ENCODE measurements at regions not wholly inside any gene's neighbourhood (a gene's known extent, or its start where the extent isn't known, plus 50 kb on each side); places are given as distances from the start of the nearest gene placed in this dataset.

GRCh38 chr19:30711296-30711695, 339.1 kb downstream of the ZNF536 start:
- TF ChIP-seq TOX (CRISPR knock-in tag; IDR thresholded peaks at IDR 0.05; ENCODE audit: borderline replicate concordance) (no peak), ZNF8 (CRISPR knock-in tag; IDR thresholded peaks at IDR 0.05) (no peak), ZFP3 (CRISPR knock-in tag; IDR thresholded peaks at IDR 0.05) (no peak), POU6F1 (CRISPR knock-in tag; IDR thresholded peaks at IDR 0.05; ENCODE audit: borderline replicate concordance, low read depth) (no peak), ZNF70 (CRISPR knock-in tag; IDR thresholded peaks at IDR 0.05) (no peak), CREB5 (CRISPR knock-in tag; IDR thresholded peaks at IDR 0.05; ENCODE audit: low read depth) (no peak)
- TF ChIP-seq, protein P1, sequence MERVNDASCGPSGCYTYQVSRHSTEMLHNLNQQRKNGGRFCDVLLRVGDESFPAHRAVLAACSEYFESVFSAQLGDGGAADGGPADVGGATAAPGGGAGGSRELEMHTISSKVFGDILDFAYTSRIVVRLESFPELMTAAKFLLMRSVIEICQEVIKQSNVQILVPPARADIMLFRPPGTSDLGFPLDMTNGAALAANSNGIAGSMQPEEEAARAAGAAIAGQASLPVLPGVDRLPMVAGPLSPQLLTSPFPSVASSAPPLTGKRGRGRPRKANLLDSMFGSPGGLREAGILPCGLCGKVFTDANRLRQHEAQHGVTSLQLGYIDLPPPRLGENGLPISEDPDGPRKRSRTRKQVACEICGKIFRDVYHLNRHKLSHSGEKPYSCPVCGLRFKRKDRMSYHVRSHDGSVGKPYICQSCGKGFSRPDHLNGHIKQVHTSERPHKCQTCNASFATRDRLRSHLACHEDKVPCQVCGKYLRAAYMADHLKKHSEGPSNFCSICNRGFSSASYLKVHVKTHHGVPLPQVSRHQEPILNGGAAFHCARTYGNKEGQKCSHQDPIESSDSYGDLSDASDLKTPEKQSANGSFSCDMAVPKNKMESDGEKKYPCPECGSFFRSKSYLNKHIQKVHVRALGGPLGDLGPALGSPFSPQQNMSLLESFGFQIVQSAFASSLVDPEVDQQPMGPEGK (CRISPR knock-in tag; IDR thresholded peaks at IDR 0.05; ENCODE audit: borderline replicate concordance): no peak

All from SK-N-SH treated with all-trans-retinoic acid at 6 μM for 48 hours (cell line).